Left lung (tissue), 4 donors: ENCODE measurements at regions not wholly inside any gene's neighbourhood (a gene's known extent, or its start where the extent isn't known, plus 50 kb on each side); places are given as distances from the start of the nearest gene placed in this dataset.

Experiments used
- ATAC-seq: fragments of 200-7000 bp; cut with Tn5 transposase; one replicate; pipeline ENCODE4 v1.9.1; 2020; ENCODE audit warnings: moderate library complexity
- DNase-seq, 4 donors: peaks; one replicate each; pipeline ENCODE4 v3.0.0-alpha.2; 2013 to 2020
- H3K27ac ChIP-seq, 2 donors: fragments of 200-600 bp; sonication (generic) in 1 of 2; one replicate each; pipeline versions ENCODE4 v1.5.0 to v1.8.0; 2020 to 2021
- H3K27me3 ChIP-seq, 2 donors: fragments of 200-600 bp; sonication (generic) in 1 of 2; one replicate each; pipeline versions ENCODE4 v1.5.0 to v1.8.0; 2020 to 2021
- H3K36me3 ChIP-seq, 2 donors: fragments of 200-600 bp; sonication (generic) in 1 of 2; one replicate each; pipeline versions ENCODE4 v1.5.0 to v1.8.0; 2020 to 2021
- H3K4me1 ChIP-seq, 2 donors: fragments of 200-600 bp; one replicate each; pipeline ENCODE4 v1.8.0; 2021
- H3K4me3 ChIP-seq, 2 donors: fragments of 200-600 bp; sonication (generic) in 1 of 2; one replicate each; pipeline versions ENCODE4 v1.5.0 to v1.8.0; 2020 to 2021; ENCODE audit warnings: mild to moderate bottlenecking in 1 of 2
- H3K9me3 ChIP-seq, 2 donors: fragments of 200-600 bp; sonication (generic) in 1 of 2; one replicate each; pipeline versions ENCODE4 v1.5.0 to v1.8.0; 2020 to 2021
- CTCF ChIP-seq, 2 donors: fragments of 200-600 bp; sonication (generic) in 1 of 2; IDR thresholded peaks; one replicate each; pipeline versions ENCODE4 v1.5.0 to v1.8.0; 2021; ENCODE audit warnings: antibody characterized with exemption in 2 of 2
- intact Hi-C, 2 donors: fragments of 100-400 bp; cut with DNase I; formaldehyde crosslinking; loops; one replicate each; pipeline versions ENCODE4 v1.11.2 to v1.14.2; 2022
- donor health status: DM: no; HTN: yes; CAD: no.
- donor health status: DM: no; HTN: no; CAD: no.

GRCh38 chrX:482192-482701 is 95.5 kb upstream of the PPP2R3B start:
- Histone ChIP-seq H3K27ac (no peak overlapping the region), H3K4me1 (no peaks in the 10 kb centered on the region), H3K27me3 (no peaks in the 10 kb centered on the region), H3K4me3 (no peak overlapping the region), H3K9me3 (peaks cover 0 to 7% of the 10 kb centered on the region in 2 donors), H3K36me3 (no peaks in the 10 kb centered on the region)
- no peak for DNase-seq
- intact Hi-C loops = no loop called here
- no peak for TF ChIP-seq CTCF (IDR thresholded peaks at IDR 0.05)
- no peak for ATAC-seq

DNA sequence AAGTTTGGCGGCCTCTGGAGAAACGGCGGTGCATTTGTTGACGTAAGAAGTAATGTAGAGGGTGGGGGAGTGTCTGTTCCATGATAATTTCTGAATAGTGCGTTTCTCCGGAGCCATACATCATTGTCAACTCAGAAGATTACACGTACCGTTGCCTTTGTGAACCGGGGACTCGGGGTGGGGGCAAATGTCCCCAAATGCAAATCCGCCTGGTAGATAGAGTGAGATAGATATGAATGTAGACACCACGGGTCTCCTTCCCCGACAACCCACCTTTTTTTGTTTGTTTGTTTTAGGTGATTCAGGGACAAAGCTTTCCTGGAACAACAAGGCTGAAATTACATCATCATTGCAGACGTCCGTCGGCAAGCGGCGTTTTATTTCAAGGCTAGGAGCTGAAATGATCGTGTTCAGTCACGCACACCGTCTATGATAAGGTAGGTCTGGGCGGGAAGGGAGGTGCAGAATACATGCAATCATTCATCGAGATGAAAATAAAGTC is 96.0 kb upstream of the PPP2R3B start:
- intact Hi-C loops = no loop called here
- DNase-seq = no peak
- Histone ChIP-seq H3K27me3 (no peaks in the 10 kb centered on the region), H3K4me1 (no peaks in the 10 kb centered on the region), H3K27ac (no peak overlapping the region), H3K9me3 (peaks cover 0 to 7% of the 10 kb centered on the region in 2 donors), H3K4me3 (no peak overlapping the region), H3K36me3 (no peaks in the 10 kb centered on the region)
- TF ChIP-seq CTCF (IDR thresholded peaks at IDR 0.05) = no peak
- no peak for ATAC-seq

GRCh38 chrX:485368-485767 is 98.7 kb upstream of the PPP2R3B start:
- Histone ChIP-seq H3K36me3 (no peaks in the 10 kb centered on the region), H3K4me3 (no peak overlapping the region), H3K9me3 (peaks cover 0 to 7% of the 10 kb centered on the region in 2 donors), H3K27me3 (no peaks in the 10 kb centered on the region), H3K27ac (no peak overlapping the region), H3K4me1 (no peaks in the 10 kb centered on the region)
- TF ChIP-seq CTCF (IDR thresholded peaks at IDR 0.05) = no peak
- DNase-seq (no peak), ATAC-seq (no peak)
- intact Hi-C loops = no loop called here

DNA sequence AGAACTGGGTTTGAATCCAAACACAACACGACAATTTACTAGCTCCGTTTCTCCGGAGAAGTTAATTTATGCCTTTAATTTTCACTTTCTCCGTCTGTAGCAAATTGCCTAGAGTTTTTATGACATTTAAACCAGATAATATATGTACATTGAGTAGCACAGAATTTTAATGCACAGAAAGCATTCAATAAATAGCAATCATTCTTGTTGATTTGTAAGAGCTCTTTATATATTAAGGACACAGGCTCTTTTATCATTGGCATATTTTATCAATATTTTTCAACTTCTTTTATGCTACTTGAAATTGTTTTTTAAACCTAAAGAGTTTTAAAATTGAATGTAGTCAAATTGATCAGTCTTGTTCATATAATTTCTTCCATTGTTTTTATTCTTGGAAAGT is 99.6 kb upstream of the PPP2R3B start:
- Histone ChIP-seq H3K27me3 (no peaks in the 10 kb centered on the region), H3K4me3 (no peak overlapping the region), H3K4me1 (no peaks in the 10 kb centered on the region), H3K9me3 (peaks cover 0 to 7% of the 10 kb centered on the region in 2 donors), H3K36me3 (no peaks in the 10 kb centered on the region), H3K27ac (no peak overlapping the region)
- intact Hi-C loops = no loop called here
- ATAC-seq (no peak), DNase-seq (no peak)
- TF ChIP-seq CTCF (IDR thresholded peaks at IDR 0.05) = no peak

DNA sequence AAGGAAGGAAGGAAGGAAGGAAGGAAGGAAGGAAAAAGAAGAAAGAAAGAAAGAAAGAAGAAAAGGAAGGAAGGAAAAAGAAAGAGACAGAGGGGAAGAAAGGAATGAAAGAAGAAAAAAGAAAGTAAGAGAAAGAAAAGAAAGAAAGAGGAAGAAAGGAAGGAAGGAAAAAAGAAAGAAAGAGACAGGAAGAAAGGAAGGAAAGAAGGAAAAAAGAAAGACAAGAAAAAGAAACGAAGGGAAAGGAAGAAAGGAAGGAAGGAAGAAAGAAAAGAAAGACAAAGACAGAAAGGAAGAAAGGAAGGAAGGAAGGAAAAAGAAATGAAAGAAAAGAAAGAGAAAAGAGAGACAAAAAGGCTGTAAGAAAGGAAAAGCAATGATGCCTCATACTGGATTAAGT is 101.1 kb upstream of the PPP2R3B start:
- Histone ChIP-seq H3K9me3 (peaks cover 0 to 7% of the 10 kb centered on the region in 2 donors), H3K4me1 (no peaks in the 10 kb centered on the region), H3K27ac (no peak overlapping the region), H3K36me3 (no peaks in the 10 kb centered on the region), H3K27me3 (no peaks in the 10 kb centered on the region), H3K4me3 (no peak overlapping the region)
- intact Hi-C loops = no loop called here
- ATAC-seq (no peak), DNase-seq (no peak)
- no peak for TF ChIP-seq CTCF (IDR thresholded peaks at IDR 0.05)
